ENCODE measurements at regions not wholly inside any gene's neighbourhood (a gene's known extent, or its start where the extent isn't known, plus 50 kb on each side); places are given as distances from the start of the nearest gene placed in this dataset.

DNA sequence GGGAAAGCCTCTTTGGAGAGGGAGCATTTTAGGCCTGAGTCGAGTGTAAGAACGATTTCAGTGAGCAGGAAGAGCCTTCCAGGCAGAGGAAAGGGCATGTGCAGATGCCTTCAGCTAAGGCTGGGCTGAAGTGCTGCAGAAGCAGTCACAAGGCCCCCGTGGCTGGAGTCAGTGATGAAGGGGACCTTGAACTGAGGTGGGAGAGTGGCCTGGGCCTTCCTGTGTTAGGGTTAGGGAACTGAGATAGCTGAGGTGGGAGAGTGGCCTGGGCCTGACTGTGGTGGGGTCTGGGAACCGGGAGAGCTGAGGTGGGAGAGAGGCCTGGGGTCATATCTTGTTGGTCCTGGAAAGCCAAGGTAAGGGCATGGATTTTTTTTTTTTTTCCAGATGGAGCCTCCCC is 50.9 kb upstream of the ETV3 start:
- peaks cover 1% of the 10 kb centered on the region for H3K4me1 Mint-ChIP-seq
- peaks cover 6 to 15% of the 10 kb centered on the region in 2 donors for H3K27me3 ChIP-seq (ENCODE audit: control insufficient read depth in 2 of 2, insufficient read depth in 2 of 2, low read length in 2 of 2)
- no peaks in the 10 kb centered on the region for H3K36me3 ChIP-seq (replicated peaks in 1 of 2; ENCODE audit: control insufficient read depth in 1 of 2, insufficient read depth in 2 of 2, low read length in 2 of 2)
- H3K4me3 ChIP-seq (replicated peaks in 1 of 3; ENCODE audit: low read depth in 2 of 3, low read length in 3 of 3), result no peak overlapping the region
- no peaks in the 10 kb centered on the region for H4K20me1 ChIP-seq (ENCODE audit: insufficient read depth, low read length)
- H3K4me3 Mint-ChIP-seq, result no peak overlapping the region
- H3K4me1 ChIP-seq (ENCODE audit: control insufficient read depth in 1 of 2, insufficient read depth in 2 of 2, low read length in 2 of 2), result no peaks in the 10 kb centered on the region
- H3K9ac ChIP-seq (ENCODE audit: insufficient read depth, low read length, poor library complexity, severe bottlenecking), result no peak overlapping the region
- H3K79me2 ChIP-seq (ENCODE audit: insufficient read depth, low read length), result no peaks in the 10 kb centered on the region
- no peaks in the 10 kb centered on the region for H3K36me3 Mint-ChIP-seq
- no peak overlapping the region for H2AFZ ChIP-seq (ENCODE audit: insufficient read depth, low read depth, low read length, poor library complexity, severe bottlenecking)
- intact Hi-C loops (cut with micrococcal nuclease), result no loop called here
- H3K27ac Mint-ChIP-seq, result no peak overlapping the region
- H3K4me2 ChIP-seq (replicated peaks; ENCODE audit: extremely low read depth, low read length, poor library complexity, severe bottlenecking), result no peak overlapping the region
- 92% methylated on average over 4 of the region's 4 CpGs for WGBS (ENCODE audit: insufficient coverage)
- TF ChIP-seq, protein P1, sequence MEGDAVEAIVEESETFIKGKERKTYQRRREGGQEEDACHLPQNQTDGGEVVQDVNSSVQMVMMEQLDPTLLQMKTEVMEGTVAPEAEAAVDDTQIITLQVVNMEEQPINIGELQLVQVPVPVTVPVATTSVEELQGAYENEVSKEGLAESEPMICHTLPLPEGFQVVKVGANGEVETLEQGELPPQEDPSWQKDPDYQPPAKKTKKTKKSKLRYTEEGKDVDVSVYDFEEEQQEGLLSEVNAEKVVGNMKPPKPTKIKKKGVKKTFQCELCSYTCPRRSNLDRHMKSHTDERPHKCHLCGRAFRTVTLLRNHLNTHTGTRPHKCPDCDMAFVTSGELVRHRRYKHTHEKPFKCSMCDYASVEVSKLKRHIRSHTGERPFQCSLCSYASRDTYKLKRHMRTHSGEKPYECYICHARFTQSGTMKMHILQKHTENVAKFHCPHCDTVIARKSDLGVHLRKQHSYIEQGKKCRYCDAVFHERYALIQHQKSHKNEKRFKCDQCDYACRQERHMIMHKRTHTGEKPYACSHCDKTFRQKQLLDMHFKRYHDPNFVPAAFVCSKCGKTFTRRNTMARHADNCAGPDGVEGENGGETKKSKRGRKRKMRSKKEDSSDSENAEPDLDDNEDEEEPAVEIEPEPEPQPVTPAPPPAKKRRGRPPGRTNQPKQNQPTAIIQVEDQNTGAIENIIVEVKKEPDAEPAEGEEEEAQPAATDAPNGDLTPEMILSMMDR (IDR thresholded peaks at IDR 0.05), result no peak
- peaks cover 4 to 26% (median 16%) of the 10 kb centered on the region in 3 donors for H3K27me3 Mint-ChIP-seq (ENCODE audit: low read depth in 3 of 3)
- DNase-seq, result no peak
- peaks cover 0 to 4% of the 10 kb centered on the region in 2 donors for H3K9me3 ChIP-seq (replicated peaks in 1 of 2; ENCODE audit: control insufficient read depth in 1 of 2, insufficient read depth in 1 of 2, low read length in 2 of 2)
- no peak overlapping the region for H3K27ac ChIP-seq (ENCODE audit: low read depth in 1 of 2, low read length in 2 of 2)
- peaks cover 0 to 2% (median 0%) of the 10 kb centered on the region in 7 donors for H3K9me3 Mint-ChIP-seq

Measured in CD14-positive monocyte (primary cell).